RWPE2 (cell line): ENCODE measurements at regions not wholly inside any gene's neighbourhood (a gene's known extent, or its start where the extent isn't known, plus 50 kb on each side); places are given as distances from the start of the nearest gene placed in this dataset.

ENCODE experiments used
- ATAC-seq: fragments of 200-7000 bp; cut with Tn5 transposase; 3 replicates; pipeline ENCODE4 v1.9.1; 2021; ENCODE audit warnings: low read depth
- DNase-seq: peaks from one replicate; pipeline ENCODE4 v3.0.0-alpha.2; 2020; ENCODE audit warnings: low spot score
- H3K27ac ChIP-seq: fragments of 450-650 bp; 2 replicates; pipeline ENCODE4 v1.5.1; 2017; ENCODE audit warnings: mild to moderate bottlenecking; ENCODE audit not compliant: poor library complexity, severe bottlenecking
- H3K27me3 ChIP-seq: fragments of 250-450 bp; sonication (Bioruptor Pico); 2 replicates; pipeline ENCODE4 v1.5.1; 2021; ENCODE audit warnings: mild to moderate bottlenecking, moderate library complexity; ENCODE audit not compliant: insufficient read depth, poor library complexity, severe bottlenecking
- H3K36me3 ChIP-seq: fragments of 250-450 bp; sonication (Bioruptor Pico); 2 replicates; pipeline ENCODE4 v1.5.1; 2020; ENCODE audit warnings: low read depth, mild to moderate bottlenecking, moderate library complexity
- H3K4me1 ChIP-seq: fragments of 250-450 bp; sonication (Bioruptor Pico); 2 replicates; pipeline ENCODE4 v1.5.1; 2021; ENCODE audit warnings: mild to moderate bottlenecking, moderate library complexity; ENCODE audit not compliant: insufficient read depth, poor library complexity, severe bottlenecking
- H3K4me3 ChIP-seq: fragments of 250-450 bp; sonication (Bioruptor Pico); 2 replicates; pipeline ENCODE4 v1.5.1; 2021; ENCODE audit warnings: mild to moderate bottlenecking, moderate library complexity; ENCODE audit not compliant: severe bottlenecking
- H3K9me3 ChIP-seq: fragments of 250-450 bp; sonication (Bioruptor Pico); 2 replicates; pipeline ENCODE4 v1.5.1; 2021; ENCODE audit warnings: mild to moderate bottlenecking, moderate library complexity; ENCODE audit not compliant: severe bottlenecking
- CTCF ChIP-seq: fragments of 450-650 bp; IDR thresholded peaks from one replicate; pipeline ENCODE4 v1.5.1; 2017; ENCODE audit warnings: mild to moderate bottlenecking, moderate library complexity; ENCODE audit not compliant: poor library complexity, severe bottlenecking

- no peaks in the 10 kb centered on the region for H3K4me1 ChIP-seq
- TF ChIP-seq CTCF, result no peak
- no peak overlapping the region for H3K4me3 ChIP-seq
- H3K27ac ChIP-seq, result no peak overlapping the region
- DNase-seq, result no peak
- H3K27me3 ChIP-seq, result no peaks in the 10 kb centered on the region
- no peaks in the 10 kb centered on the region for H3K9me3 ChIP-seq
- no peak for ATAC-seq
- no peaks in the 10 kb centered on the region for H3K36me3 ChIP-seq
Measured at GRCh38 chr16:48087639-48088038, 68.2 kb downstream of the ABCC12 start.

- no peak overlapping the region for H3K4me3 ChIP-seq
- no peak for TF ChIP-seq CTCF
- H3K36me3 ChIP-seq, result no peaks in the 10 kb centered on the region
- peaks cover 5% of the 10 kb centered on the region for H3K4me1 ChIP-seq
- ATAC-seq (no peak), DNase-seq (no peak)
- H3K27me3 ChIP-seq, result no peaks in the 10 kb centered on the region
- no peak overlapping the region for H3K27ac ChIP-seq
- H3K9me3 ChIP-seq, result no peaks in the 10 kb centered on the region
Measured at GRCh38 chr16:48086422-48086821, 69.4 kb downstream of the ABCC12 start.

- Histone ChIP-seq H3K4me3 (no peak overlapping the region), H3K27ac (no peak overlapping the region), H3K36me3 (no peaks in the 10 kb centered on the region), H3K9me3 (no peaks in the 10 kb centered on the region), H3K4me1 (peaks cover 7% of the 10 kb centered on the region), H3K27me3 (no peaks in the 10 kb centered on the region)
- ATAC-seq (no peak), DNase-seq (no peak)
- no peak for TF ChIP-seq CTCF
Measured at GRCh38 chr16:48085729-48086128, 70.1 kb downstream of the ABCC12 start.

- Histone ChIP-seq H3K4me3 (no peak overlapping the region), H3K4me1 (peaks cover 7% of the 10 kb centered on the region), H3K9me3 (no peaks in the 10 kb centered on the region), H3K27me3 (no peaks in the 10 kb centered on the region), H3K36me3 (no peaks in the 10 kb centered on the region), H3K27ac (no peak overlapping the region)
- no peak for TF ChIP-seq CTCF
- no peak for DNase-seq
- ATAC-seq, result no peak
Measured at GRCh38 chr16:48084826-48085225, 71.0 kb downstream of the ABCC12 start.

- no peaks in the 10 kb centered on the region for H3K9me3 ChIP-seq
- TF ChIP-seq CTCF, result no peak
- DNase-seq, result no peak
Measured at GRCh38 chr16:48082516-48082915, 73.3 kb downstream of the ABCC12 start.

More at GRCh38 chr16:48082516-48082915, 73.3 kb downstream of the ABCC12 start:
- no peak overlapping the region for H3K27ac ChIP-seq
- no peaks in the 10 kb centered on the region for H3K36me3 ChIP-seq
- no peaks in the 10 kb centered on the region for H3K27me3 ChIP-seq
- no peak overlapping the region for H3K4me3 ChIP-seq
- ATAC-seq, result no peak
- peaks cover 7% of the 10 kb centered on the region for H3K4me1 ChIP-seq
